K562 (cell line): ENCODE measurements at regions not wholly inside any gene's neighbourhood (a gene's known extent, or its start where the extent isn't known, plus 50 kb on each side); places are given as distances from the start of the nearest gene placed in this dataset.

ENCODE experiments used
- ATAC-seq: fragments of 200-7000 bp; cut with Tn5 transposase; 3 replicates; pipeline ENCODE4 v1.9.1; 2020; ENCODE audit warnings: moderate library complexity
- BruUV-seq: library from RNA; stranded (reverse); fragments of 400-500 nt; replicated peaks from 2 replicates; lab custom pipeline; 2021; lab: Mats Ljungman, UMichigan
- CTCF ChIA-PET: fragments of 300-600 bp; formaldehyde crosslinking; extraction: SDS; loops from one replicate; lab custom pipeline; 2021; ENCODE audit warnings: low intra/inter-chr PET ratio; lab: Yijun Ruan, JAX
- POLR2A ChIA-PET: fragments of 300-600, 350-650 bp; sonication (Branson Sonifier 250); formaldehyde crosslinking; extraction: SDS; loops from one replicate; lab custom pipeline; 2021; ENCODE audit warnings: antibody characterized with exemption, inconsistent platforms; lab: Yijun Ruan, JAX
- DNase-seq, 4 experiments: peaks; one replicate each; pipeline versions ENCODE4 v3.0.0 to v3.0.0-alpha.2; 2011 to 2018; ENCODE audit warnings: low spot score in 3 of 4, mixed read lengths in 3 of 4; ENCODE audit errors: extremely low read depth in 1 of 4
- FAIRE-seq: peaks from 2 replicates; lab custom pipeline; 2011; peaks lifted over from hg19 to GRCh38; lab: Jason Lieb, UNC
- H2AFZ ChIP-seq: 2 replicates; pipeline ENCODE4 v1.6.0; 2011; ENCODE audit warnings: low read depth, low read length, control low read depth, inconsistent platforms
- H3K27ac ChIP-seq: fragments of 200-600 bp; 3 replicates; pipeline ENCODE4 v1.8.0; 2011; ENCODE audit warnings: low read depth, mild to moderate bottlenecking, control low read depth, inconsistent platforms, low read length, moderate library complexity, mixed read lengths; ENCODE audit errors: extremely low read depth
- H3K27me3 ChIP-seq, 2 experiments: fragments of 300-600 bp in 1 of 2; 2 replicates in 1 of 2; 3 replicates in 1 of 2; pipeline versions ENCODE4 v1.6.0 to v1.8.0; 2011; ENCODE audit warnings: inconsistent platforms in 2 of 2, low read length in 2 of 2, mild to moderate bottlenecking in 1 of 2, mixed read lengths in 1 of 2, moderate library complexity in 1 of 2; ENCODE audit not compliant: control insufficient read depth in 2 of 2, insufficient read depth in 2 of 2
- H3K36me3 ChIP-seq: fragments of 300-600 bp; 3 replicates; pipeline ENCODE4 v1.8.0; 2011; ENCODE audit warnings: mild to moderate bottlenecking, low read length, inconsistent platforms; ENCODE audit not compliant: control insufficient read depth, insufficient read depth
- H3K4me1 ChIP-seq, 2 experiments: fragments of 200-600 bp in 1 of 2; replicated peaks in 1 of 2; 2 replicates in 1 of 2; 3 replicates in 1 of 2; pipeline versions ENCODE4 v1.5.1 to v1.8.0; 2011; ENCODE audit warnings: inconsistent platforms in 2 of 2, low read length in 2 of 2, mild to moderate bottlenecking in 1 of 2, mixed read lengths in 1 of 2, moderate library complexity in 1 of 2; ENCODE audit not compliant: control insufficient read depth in 2 of 2, insufficient read depth in 2 of 2
- H3K4me2 ChIP-seq: 2 replicates; pipeline ENCODE4 v1.6.1; 2011; ENCODE audit warnings: low read length, control low read depth, inconsistent platforms, mixed read lengths; ENCODE audit not compliant: insufficient read depth
- H3K4me3 ChIP-seq: fragments of 200-600 bp; sonication (generic), shearing (Covaris generic); 2 replicates; pipeline ENCODE4 v1.5.1; 2016; ENCODE audit warnings: control low read depth, inconsistent platforms
- H3K79me2 ChIP-seq: fragments of 200-600 bp; 3 replicates; pipeline ENCODE4 v1.8.0; 2011; ENCODE audit warnings: low read length, inconsistent platforms; ENCODE audit not compliant: control insufficient read depth, insufficient read depth
- H3K9ac ChIP-seq, 2 experiments: 2 replicates each; pipeline versions ENCODE4 v1.6.0 to v1.6.1; 2011; ENCODE audit warnings: low read depth in 2 of 2, low read length in 2 of 2, control low read depth in 1 of 2, inconsistent platforms in 1 of 2, mild to moderate bottlenecking in 1 of 2, mixed read lengths in 1 of 2; ENCODE audit not compliant: insufficient read depth in 1 of 2
- H3K9me1 ChIP-seq: one replicate; pipeline ENCODE4 v1.6.0; 2011; ENCODE audit warnings: inconsistent platforms, mild to moderate bottlenecking, low read length, moderate library complexity; ENCODE audit not compliant: control insufficient read depth, insufficient read depth
- H3K9me3 ChIP-seq: replicated peaks from 2 replicates; pipeline ENCODE4 v1.5.1; 2011; ENCODE audit warnings: low read depth, low read length, inconsistent platforms; ENCODE audit not compliant: control insufficient read depth, insufficient read depth
- H4K20me1 ChIP-seq: replicated peaks from 2 replicates; pipeline ENCODE4 v1.6.1; 2011; ENCODE audit warnings: low read length, inconsistent platforms, mixed read lengths; ENCODE audit not compliant: control insufficient read depth, insufficient read depth
- BDP1 ChIP-seq: IDR thresholded peaks from 3 replicates; pipeline ENCODE4 v1.6.1; 2011; ENCODE audit not compliant: insufficient read length, insufficient read depth
- GABPB1 ChIP-seq: sonication (generic); formaldehyde crosslinking; IDR thresholded peaks from 2 replicates; pipeline ENCODE4 v1.8.0; 2022; ENCODE audit warnings: mild to moderate bottlenecking, missing genetic modification reagents
- MBD2 ChIP-seq: sonication (generic); IDR thresholded peaks from 2 replicates; pipeline ENCODE4 v1.6.1; 2016; ENCODE audit warnings: low read depth, borderline replicate concordance
- NCOA1 ChIP-seq: fragments of 450-650 bp; IDR thresholded peaks from 2 replicates; pipeline ENCODE4 v1.6.1; 2016; ENCODE audit warnings: low read depth
- NCOR1 ChIP-seq: fragments of 450-650 bp; IDR thresholded peaks from 2 replicates; pipeline ENCODE4 v1.6.1; 2016; ENCODE audit warnings: mild to moderate bottlenecking, moderate library complexity
- PCBP2 ChIP-seq: fragments of 200-400 bp; formaldehyde crosslinking; IDR thresholded peaks from 2 replicates; pipeline ENCODE4 v1.6.1; 2018; ENCODE audit warnings: low read length, low read depth, mild to moderate bottlenecking, moderate library complexity; ENCODE audit not compliant: poor library complexity, severe bottlenecking
- SMAD4 ChIP-seq: fragments of 250-450 bp; sonication (Bioruptor Pico); conservative IDR thresholded peaks from 2 replicates; pipeline ENCODE4 v1.8.0; 2021; ENCODE audit warnings: inconsistent platforms, mild to moderate bottlenecking, moderate library complexity
- SRSF3 ChIP-seq: fragments of 200-400 bp; formaldehyde crosslinking; IDR thresholded peaks from 2 replicates; pipeline ENCODE4 v1.6.1; 2016; ENCODE audit warnings: mild to moderate bottlenecking, low read length, moderate library complexity; ENCODE audit not compliant: insufficient read depth
- YBX1 ChIP-seq: fragments of 450-650 bp; IDR thresholded peaks from 2 replicates; pipeline ENCODE4 v1.7.1; 2016; ENCODE audit warnings: mild to moderate bottlenecking
- ZNF232 ChIP-seq: sonication (generic); formaldehyde crosslinking; IDR thresholded peaks from 2 replicates; pipeline ENCODE4 v1.8.0; 2022; ENCODE audit warnings: mild to moderate bottlenecking, missing genetic modification reagents
- ZNF253 ChIP-seq: fragments of 250-450 bp; sonication (Bioruptor Pico); conservative IDR thresholded peaks from 2 replicates; pipeline ENCODE4 v1.6.1; 2021; ENCODE audit warnings: mild to moderate bottlenecking
- ZNF395 ChIP-seq: fragments of 200-800 bp; sonication (Bioruptor generic); IDR thresholded peaks from 2 replicates; pipeline ENCODE4 v1.6.1; 2017; ENCODE audit warnings: missing genetic modification characterization, missing compliant biosample characterization
- ZNF586 ChIP-seq: fragments of 450-650 bp; formaldehyde crosslinking; conservative IDR thresholded peaks from 2 replicates; pipeline ENCODE4 v1.4.0; 2020; ENCODE audit warnings: mild to moderate bottlenecking, moderate library complexity
- WGBS: fragments of 100-300 bp; shearing (Covaris generic); methylation state at CpG from one replicate; pipeline ENCODE4 v1.1.6; 2016; ENCODE audit warnings: low coverage, mixed read lengths; ENCODE audit not compliant: insufficient coverage; ENCODE audit errors: missing lambda C conversion rate; 5-methylcytosine and 5-hydroxymethylcytosine counted together
- in situ Hi-C: fragments of 300-500 bp; cut with MboI; formaldehyde crosslinking; loops from 4 replicates; pipeline ENCODE4 v1.15.0; 2018; ENCODE audit warnings: inconsistent platforms, mixed read lengths
- intact Hi-C: fragments of 100-400 bp; cut with micrococcal nuclease; formaldehyde crosslinking; loops from 2 replicates; pipeline ENCODE4 v1.14.2; 2022
- TF ChIP-seq, protein P1 (sequence below): fragments of 250-450 bp; sonication (Bioruptor Pico); IDR thresholded peaks from 2 replicates; pipeline ENCODE4 v1.4.0; 2020; ENCODE audit warnings: borderline replicate concordance
- TF ChIP-seq, protein P2 (sequence below): sonication (generic); formaldehyde crosslinking; IDR thresholded peaks from 2 replicates; pipeline ENCODE4 v1.5.0; 2020; ENCODE audit warnings: missing genetic modification reagents

DNA sequence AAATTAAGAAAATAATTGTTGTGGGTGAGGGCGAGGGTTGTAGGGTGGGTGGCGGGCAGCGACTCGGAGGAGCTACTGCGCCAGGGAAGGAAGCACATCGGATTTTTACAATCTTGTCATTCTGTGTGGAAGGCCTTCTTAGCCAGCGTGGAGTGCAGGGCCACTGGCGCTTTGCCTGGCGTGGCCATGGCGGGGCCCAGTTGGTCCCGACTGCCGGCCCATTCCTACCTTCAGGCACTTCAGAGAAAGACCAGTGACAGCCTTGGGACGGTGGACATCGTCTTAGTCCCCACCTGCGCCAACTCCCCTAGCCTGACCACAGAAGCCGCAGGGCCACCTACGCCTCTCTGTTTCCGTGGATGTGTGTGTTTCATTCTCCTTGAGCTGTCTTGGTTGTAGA, 136.9 kb upstream of the NEGR1 start:
- no peaks in the 10 kb centered on the region for H4K20me1 ChIP-seq
- no peak for ATAC-seq
- POLR2A ChIA-PET, result no interaction called here
- TF ChIP-seq ZNF253 (CRISPR knock-in tag) (no peak), GABPB1 (no peak)
- TF ChIP-seq, all 486 proteins: peak for 0
- Histone ChIP-seq H3K9ac (no peak overlapping the region), H3K9me1 (no peaks in the 10 kb centered on the region), H3K9me3 (no peaks in the 10 kb centered on the region; the same call in 1 of the 2 replicates), H3K27me3 (no peaks in the 10 kb centered on the region), H3K79me2 (no peaks in the 10 kb centered on the region), H3K4me2 (no peak overlapping the region), H2AFZ (no peak overlapping the region), H3K36me3 (no peaks in the 10 kb centered on the region), H3K4me1 (no peaks in the 10 kb centered on the region), H3K27ac (no peak overlapping the region), H3K4me3 (no peak overlapping the region)
- WGBS, result 4% methylated on average over 16 of the region's 18 CpGs
- BruUV-seq, result no TSS peak
- FAIRE-seq, result no peak
- in situ Hi-C loops (no loop called here), intact Hi-C loops (no loop called here)
- no peak for DNase-seq
- CTCF ChIA-PET, result no interaction called here

GRCh38 chr1:72412286-72412685, 129.9 kb upstream of the NEGR1 start:
- FAIRE-seq (no peak), DNase-seq (no peak), ATAC-seq (no peak)
- in situ Hi-C loops (no loop called here), intact Hi-C loops (no loop called here)
- H3K9ac ChIP-seq, result no peak overlapping the region
- H3K9me1 ChIP-seq, result no peaks in the 10 kb centered on the region
- H3K27ac ChIP-seq, result no peak overlapping the region
- BruUV-seq, result no TSS peak
- H2AFZ ChIP-seq, result no peak overlapping the region
- no peaks in the 10 kb centered on the region for H3K4me1 ChIP-seq
- ChIA-PET CTCF (no interaction called here), POLR2A (no interaction called here)
- H3K79me2 ChIP-seq, result no peaks in the 10 kb centered on the region
- peaks cover 2% of the 10 kb centered on the region; the same call in 1 of the 2 replicates for H3K9me3 ChIP-seq
- no peak overlapping the region for H3K4me2 ChIP-seq
- H3K36me3 ChIP-seq, result no peaks in the 10 kb centered on the region
- H4K20me1 ChIP-seq, result no peaks in the 10 kb centered on the region
- no peak overlapping the region for H3K4me3 ChIP-seq
- no peaks in the 10 kb centered on the region for H3K27me3 ChIP-seq
- TF ChIP-seq BDP1, result no peak
- TF ChIP-seq, protein P1, sequence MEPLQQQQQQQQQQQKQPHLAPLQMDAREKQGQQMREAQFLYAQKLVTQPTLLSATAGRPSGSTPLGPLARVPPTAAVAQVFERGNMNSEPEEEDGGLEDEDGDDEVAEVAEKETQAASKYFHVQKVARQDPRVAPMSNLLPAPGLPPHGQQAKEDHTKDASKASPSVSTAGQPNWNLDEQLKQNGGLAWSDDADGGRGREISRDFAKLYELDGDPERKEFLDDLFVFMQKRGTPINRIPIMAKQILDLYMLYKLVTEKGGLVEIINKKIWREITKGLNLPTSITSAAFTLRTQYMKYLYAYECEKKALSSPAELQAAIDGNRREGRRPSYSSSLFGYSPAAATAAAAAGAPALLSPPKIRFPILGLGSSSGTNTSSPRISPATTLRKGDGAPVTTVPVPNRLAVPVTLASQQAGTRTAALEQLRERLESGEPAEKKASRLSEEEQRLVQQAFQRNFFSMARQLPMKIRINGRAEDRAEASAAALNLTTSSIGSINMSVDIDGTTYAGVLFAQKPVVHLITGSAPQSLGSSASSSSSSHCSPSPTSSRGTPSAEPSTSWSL, result no peak
- TF ChIP-seq, protein P2, sequence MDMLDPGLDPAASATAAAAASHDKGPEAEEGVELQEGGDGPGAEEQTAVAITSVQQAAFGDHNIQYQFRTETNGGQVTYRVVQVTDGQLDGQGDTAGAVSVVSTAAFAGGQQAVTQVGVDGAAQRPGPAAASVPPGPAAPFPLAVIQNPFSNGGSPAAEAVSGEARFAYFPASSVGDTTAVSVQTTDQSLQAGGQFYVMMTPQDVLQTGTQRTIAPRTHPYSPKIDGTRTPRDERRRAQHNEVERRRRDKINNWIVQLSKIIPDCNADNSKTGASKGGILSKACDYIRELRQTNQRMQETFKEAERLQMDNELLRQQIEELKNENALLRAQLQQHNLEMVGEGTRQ, result no peak
- no peak for TF ChIP-seq ZNF232 (CRISPR knock-in tag)
- no peak for TF ChIP-seq SRSF3
- no peak for TF ChIP-seq YBX1
- TF ChIP-seq NCOA1, result no peak
- no peak for TF ChIP-seq MBD2
- TF ChIP-seq SMAD4 (CRISPR knock-in tag), result no peak
- no peak for TF ChIP-seq ZNF395 (CRISPR knock-in tag)
- TF ChIP-seq NCOR1, result no peak
- no peak for TF ChIP-seq ZNF586 (CRISPR knock-in tag)
- TF ChIP-seq PCBP2, result no peak
